Activated T-helper 1 cell treated with anti-CD3 and anti-CD28 coated beads, Interleukin-12 subunit alpha, Interleukin-12 subunit beta, Interleukin-2, Interleukin-4 antibody, amounts not matched to agents 30 ng/mL and 10 ng/mL and 1 ng/mL, durations not matched to agents 14 hours and 24 hours and 36 hours (primary cell): ENCODE measurements at regions not wholly inside any gene's neighbourhood (a gene's known extent, or its start where the extent isn't known, plus 50 kb on each side); places are given as distances from the start of the nearest gene placed in this dataset.

ENCODE experiments used
- DNase-seq: peaks from one replicate; pipeline ENCODE4 v3.0.0; 2021; ENCODE audit warnings: low spot score
- H3K27ac Mint-ChIP-seq: one replicate; pipeline ENCODE4 v1.8.0; 2021; ENCODE audit warnings: mild to moderate bottlenecking, mixed read lengths
- H3K27me3 Mint-ChIP-seq: one replicate; pipeline ENCODE4 v1.8.0; 2022; ENCODE audit warnings: mild to moderate bottlenecking, moderate library complexity, mixed read lengths; ENCODE audit not compliant: insufficient read depth
- H3K36me3 Mint-ChIP-seq: one replicate; pipeline ENCODE4 v1.8.0; 2021; ENCODE audit warnings: low read depth, mixed read lengths
- H3K4me1 Mint-ChIP-seq: one replicate; pipeline ENCODE4 v1.8.0; 2021; ENCODE audit warnings: low read depth, mixed read lengths
- H3K4me3 Mint-ChIP-seq: one replicate; pipeline ENCODE4 v1.8.0; 2021; ENCODE audit warnings: mild to moderate bottlenecking, moderate library complexity, mixed read lengths
- H3K9me3 Mint-ChIP-seq: one replicate; pipeline ENCODE4 v1.8.0; 2021; ENCODE audit warnings: mixed read lengths
- intact Hi-C: fragments of 100-400 bp; cut with micrococcal nuclease; formaldehyde crosslinking; loops from one replicate; pipeline ENCODE4 v1.15.1; 2024

DNA sequence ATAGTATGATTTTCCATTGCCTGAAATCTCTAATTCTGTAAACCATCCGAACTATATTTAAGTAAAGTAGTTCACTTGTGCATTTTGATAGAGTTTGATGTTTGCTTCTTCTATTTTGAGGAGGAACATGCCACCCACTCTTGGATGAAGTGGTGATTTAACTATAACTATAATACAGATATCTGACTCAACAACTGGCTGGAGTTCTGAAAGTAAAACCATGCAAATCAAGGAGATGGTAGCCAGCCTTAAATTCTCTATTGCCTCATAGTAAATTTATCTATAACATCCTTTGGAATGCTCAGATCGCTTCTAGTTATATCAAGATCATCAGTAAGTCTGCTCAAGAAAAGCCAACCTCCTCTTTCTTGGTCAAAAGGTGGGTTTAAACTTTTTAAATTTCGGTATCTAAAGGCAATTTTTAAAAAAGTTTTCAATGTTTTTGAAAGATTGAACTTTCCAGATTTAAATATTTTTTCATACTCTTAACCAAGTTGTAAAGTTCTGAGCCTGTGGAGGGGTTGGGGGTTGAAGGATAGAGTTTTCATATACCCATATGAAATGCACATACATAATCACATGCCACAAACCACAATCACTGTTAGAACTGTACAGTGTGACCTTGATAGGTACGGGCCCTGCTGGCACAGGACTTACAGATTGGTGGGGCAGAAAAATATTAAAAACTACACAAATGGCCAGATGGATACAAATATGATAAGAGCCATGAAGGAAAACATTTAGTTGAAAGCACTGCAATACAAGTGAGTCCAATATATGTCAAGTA lies 90.5 kb upstream of the RFC3 start:
- Mint-ChIP-seq H3K4me3 (no peak overlapping the region), H3K27me3 (no peaks in the 10 kb centered on the region), H3K27ac (no peak overlapping the region), H3K4me1 (peaks cover 32% of the 10 kb centered on the region), H3K36me3 (no peaks in the 10 kb centered on the region), H3K9me3 (no peaks in the 10 kb centered on the region)
- DNase-seq: no peak
- intact Hi-C loops: loop anchor here (10.0 kb wide), 3 partner anchors 653 to 1073 kb away; no protein-coding TSS in a partner anchor

- H3K36me3 Mint-ChIP-seq: no peaks in the 10 kb centered on the region
- intact Hi-C loops: loop anchor here (10.0 kb wide), 3 partner anchors 654 to 1074 kb away; no protein-coding TSS in a partner anchor
- H3K4me3 Mint-ChIP-seq: no peak overlapping the region
- DNase-seq: no peak
- H3K4me1 Mint-ChIP-seq: peaks cover 24% of the 10 kb centered on the region
- H3K9me3 Mint-ChIP-seq: no peaks in the 10 kb centered on the region
- H3K27ac Mint-ChIP-seq: no peak overlapping the region
- H3K27me3 Mint-ChIP-seq: no peaks in the 10 kb centered on the region
Observed at GRCh38 chr13:33728271-33729037, 89.5 kb upstream of the RFC3 start.

DNA sequence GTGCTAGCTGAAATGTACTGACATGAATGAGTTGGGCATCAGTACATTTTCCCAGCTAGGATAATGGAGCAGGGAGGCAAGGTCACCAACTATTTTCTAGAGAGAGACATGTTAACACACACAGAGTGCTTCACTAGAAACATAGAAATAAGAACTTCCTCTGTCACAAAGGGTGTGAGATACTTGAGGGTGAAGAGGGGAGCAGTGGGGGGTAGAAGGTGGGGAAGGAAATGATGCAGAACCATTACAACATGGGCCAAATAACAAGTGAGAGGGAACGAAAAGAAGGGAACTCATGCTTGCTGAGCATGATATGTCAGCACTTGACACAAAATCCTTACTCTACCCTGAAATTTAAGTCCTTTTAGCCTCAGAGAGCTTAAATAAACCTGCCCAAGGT lies 87.8 kb upstream of the RFC3 start:
- intact Hi-C loops: no loop called here
- H3K27ac Mint-ChIP-seq: no peak overlapping the region
- H3K36me3 Mint-ChIP-seq: no peaks in the 10 kb centered on the region
- H3K4me1 Mint-ChIP-seq: peaks cover 19% of the 10 kb centered on the region
- no peak overlapping the region for H3K4me3 Mint-ChIP-seq
- DNase-seq: no peak
- no peaks in the 10 kb centered on the region for H3K27me3 Mint-ChIP-seq
- no peaks in the 10 kb centered on the region for H3K9me3 Mint-ChIP-seq

- no peak overlapping the region for H3K27ac Mint-ChIP-seq
- H3K36me3 Mint-ChIP-seq: no peaks in the 10 kb centered on the region
- no peak for DNase-seq
- H3K9me3 Mint-ChIP-seq: no peaks in the 10 kb centered on the region
- no peaks in the 10 kb centered on the region for H3K27me3 Mint-ChIP-seq
- intact Hi-C loops: no loop called here
- H3K4me1 Mint-ChIP-seq: peaks cover 19% of the 10 kb centered on the region
- no peak overlapping the region for H3K4me3 Mint-ChIP-seq
Observed at GRCh38 chr13:33730619-33731018, 87.3 kb upstream of the RFC3 start.

DNA sequence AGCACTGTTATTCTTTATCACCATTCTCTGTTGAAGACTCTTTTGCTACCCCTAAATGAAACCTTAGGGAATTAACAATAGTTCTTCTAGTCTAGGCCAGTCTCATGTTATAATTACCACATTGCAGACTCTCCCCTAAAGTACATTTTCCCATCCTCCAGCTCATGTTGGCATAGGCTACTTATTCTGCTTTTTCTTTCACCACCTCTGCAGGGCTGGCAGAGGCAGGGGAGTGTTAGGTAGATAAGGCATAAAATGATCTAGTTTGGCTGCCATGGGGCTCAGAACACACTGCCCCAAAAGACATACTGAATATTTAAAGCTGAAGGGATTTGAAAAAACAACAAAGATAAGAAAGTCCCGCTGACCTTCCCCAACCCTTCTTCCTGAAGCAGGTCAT lies 82.7 kb upstream of the RFC3 start:
- no peaks in the 10 kb centered on the region for H3K4me1 Mint-ChIP-seq
- H3K27ac Mint-ChIP-seq: no peak overlapping the region
- DNase-seq: no peak
- no peak overlapping the region for H3K4me3 Mint-ChIP-seq
- H3K36me3 Mint-ChIP-seq: no peaks in the 10 kb centered on the region
- no peaks in the 10 kb centered on the region for H3K27me3 Mint-ChIP-seq
- intact Hi-C loops: no loop called here
- H3K9me3 Mint-ChIP-seq: no peaks in the 10 kb centered on the region

- no peaks in the 10 kb centered on the region for H3K27me3 Mint-ChIP-seq
- intact Hi-C loops: no loop called here
- H3K9me3 Mint-ChIP-seq: no peaks in the 10 kb centered on the region
- no peak overlapping the region for H3K4me3 Mint-ChIP-seq
- DNase-seq: no peak
- H3K27ac Mint-ChIP-seq: no peak overlapping the region
- no peaks in the 10 kb centered on the region for H3K36me3 Mint-ChIP-seq
- H3K4me1 Mint-ChIP-seq: peaks cover 9% of the 10 kb centered on the region
Observed at GRCh38 chr13:33739254-33739653, 78.7 kb upstream of the RFC3 start.

DNA sequence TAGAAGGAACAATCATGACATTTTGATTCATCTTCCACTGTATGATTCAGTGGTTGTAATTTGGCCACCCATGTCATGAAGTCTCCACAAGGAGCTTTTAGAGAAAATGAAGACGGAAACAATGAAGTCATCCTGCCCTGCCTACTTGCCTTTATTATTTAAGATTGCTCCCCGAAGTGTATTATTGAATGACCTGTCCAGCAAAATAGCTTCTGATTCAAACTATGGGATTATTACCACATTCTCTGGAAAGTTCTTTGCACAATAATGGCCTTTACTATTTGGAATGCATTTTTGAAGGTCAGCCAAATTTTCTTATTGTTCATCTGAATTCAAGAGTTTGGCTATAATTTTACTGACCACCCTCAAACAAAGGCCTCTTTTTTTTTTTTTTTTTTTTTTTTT lies 77.8 kb upstream of the RFC3 start:
- no peak overlapping the region for H3K27ac Mint-ChIP-seq
- intact Hi-C loops: no loop called here
- H3K36me3 Mint-ChIP-seq: no peaks in the 10 kb centered on the region
- no peaks in the 10 kb centered on the region for H3K9me3 Mint-ChIP-seq
- H3K4me3 Mint-ChIP-seq: no peak overlapping the region
- DNase-seq: no peak
- peaks cover 18% of the 10 kb centered on the region for H3K4me1 Mint-ChIP-seq
- H3K27me3 Mint-ChIP-seq: no peaks in the 10 kb centered on the region

GRCh38 chr13:33742321-33742720 lies 75.6 kb upstream of the RFC3 start:
- Mint-ChIP-seq H3K36me3 (no peaks in the 10 kb centered on the region), H3K4me3 (no peak overlapping the region), H3K9me3 (no peaks in the 10 kb centered on the region), H3K27ac (no peak overlapping the region), H3K27me3 (no peaks in the 10 kb centered on the region), H3K4me1 (peaks cover 18% of the 10 kb centered on the region)
- intact Hi-C loops: no loop called here
- DNase-seq: no peak

- peak overlapping the region; percentile 49 for H3K27ac Mint-ChIP-seq
- H3K9me3 Mint-ChIP-seq: no peaks in the 10 kb centered on the region
- H3K4me1 Mint-ChIP-seq: peaks cover 18% of the 10 kb centered on the region
- H3K36me3 Mint-ChIP-seq: no peaks in the 10 kb centered on the region
- intact Hi-C loops: loop anchor here (2.0 kb wide), 1 partner anchor 19 kb away; no protein-coding TSS in a partner anchor
- peak; percentile 8 for DNase-seq
- H3K27me3 Mint-ChIP-seq: no peaks in the 10 kb centered on the region
- peak overlapping the region; percentile 37 for H3K4me3 Mint-ChIP-seq
Observed at GRCh38 chr13:33743438-33744368, 74.2 kb upstream of the RFC3 start.

- Mint-ChIP-seq H3K27me3 (no peaks in the 10 kb centered on the region), H3K4me1 (peaks cover 18% of the 10 kb centered on the region), H3K27ac (no peak overlapping the region), H3K9me3 (no peaks in the 10 kb centered on the region), H3K36me3 (no peaks in the 10 kb centered on the region), H3K4me3 (no peak overlapping the region)
- intact Hi-C loops: loop anchor here (2.0 kb wide), 1 partner anchor 20 kb away; no protein-coding TSS in a partner anchor
- DNase-seq: no peak
Observed at GRCh38 chr13:33744589-33745369, 73.2 kb upstream of the RFC3 start.

- no peaks in the 10 kb centered on the region for H3K9me3 Mint-ChIP-seq
- intact Hi-C loops: loop anchor here (2.0 kb wide), 1 partner anchor 21 kb away; no protein-coding TSS in a partner anchor
- peaks cover 18% of the 10 kb centered on the region for H3K4me1 Mint-ChIP-seq
- H3K36me3 Mint-ChIP-seq: no peaks in the 10 kb centered on the region
- no peak overlapping the region for H3K27ac Mint-ChIP-seq
- no peak overlapping the region for H3K4me3 Mint-ChIP-seq
- H3K27me3 Mint-ChIP-seq: no peaks in the 10 kb centered on the region
- no peak for DNase-seq
Observed at GRCh38 chr13:33745370-33746324, 72.3 kb upstream of the RFC3 start.
